HG03175 (cell line): ENCODE measurements at regions not wholly inside any gene's neighbourhood (a gene's known extent, or its start where the extent isn't known, plus 50 kb on each side); places are given as distances from the start of the nearest gene placed in this dataset.

Experiments used
- ATAC-seq: cut with Tn5 transposase; IDR thresholded peaks from one replicate; pipeline ENCODE4 v1.9.1; 2021; ENCODE audit warnings: mild to moderate bottlenecking, moderate library complexity; ENCODE audit not compliant: unreplicated experiment

- no peak for ATAC-seq
Measured at GRCh38 chr5:155402927-155403640, 389.5 kb downstream of the KIF4B start.

GRCh38 chr5:155406815-155407214, 393.3 kb downstream of the KIF4B start:
- ATAC-seq = no peak

- ATAC-seq = no peak
Measured at GRCh38 chr5:155408465-155408864, 394.9 kb downstream of the KIF4B start.

DNA sequence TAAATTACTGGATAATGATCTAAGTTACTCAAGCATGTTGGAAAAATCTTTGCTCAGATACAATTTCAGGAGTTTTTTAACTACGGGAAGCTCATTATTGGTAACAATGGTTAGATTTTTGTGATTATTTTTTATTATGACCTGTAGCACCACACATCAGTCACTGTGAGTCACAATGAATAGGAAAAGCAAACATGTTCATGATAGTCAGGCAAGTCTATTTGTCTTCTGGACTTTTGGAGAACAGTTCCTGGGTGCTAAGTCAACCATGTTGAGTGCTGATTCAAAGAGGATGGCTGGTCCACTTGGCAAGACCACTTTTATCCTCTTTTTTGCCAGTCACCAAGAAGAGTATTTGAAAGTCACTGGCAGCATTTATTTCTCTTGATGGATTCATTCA, 403.2 kb downstream of the KIF4B start:
- ATAC-seq = no peak

GRCh38 chr5:155418960-155419579, 405.5 kb downstream of the KIF4B start:
- no peak for ATAC-seq

DNA sequence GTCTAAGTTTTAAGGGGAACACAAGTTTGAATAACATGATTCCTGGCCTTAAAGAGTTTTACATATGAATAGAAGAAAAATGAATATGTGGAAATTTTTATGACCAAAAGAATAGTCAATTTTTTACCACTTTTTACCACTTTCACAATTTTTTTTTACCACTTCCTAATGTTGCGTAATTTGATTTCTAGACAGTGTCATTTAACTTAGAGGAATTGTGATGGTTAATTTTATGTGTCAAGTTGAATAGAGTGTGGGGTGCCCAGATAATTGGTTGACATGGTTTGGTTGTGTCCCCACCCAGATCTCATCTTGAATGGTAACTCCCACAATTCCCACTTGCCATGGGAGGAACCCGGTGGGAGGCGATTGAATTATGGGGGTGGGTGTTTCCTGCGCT, 416.6 kb downstream of the KIF4B start:
- no peak for ATAC-seq

DNA sequence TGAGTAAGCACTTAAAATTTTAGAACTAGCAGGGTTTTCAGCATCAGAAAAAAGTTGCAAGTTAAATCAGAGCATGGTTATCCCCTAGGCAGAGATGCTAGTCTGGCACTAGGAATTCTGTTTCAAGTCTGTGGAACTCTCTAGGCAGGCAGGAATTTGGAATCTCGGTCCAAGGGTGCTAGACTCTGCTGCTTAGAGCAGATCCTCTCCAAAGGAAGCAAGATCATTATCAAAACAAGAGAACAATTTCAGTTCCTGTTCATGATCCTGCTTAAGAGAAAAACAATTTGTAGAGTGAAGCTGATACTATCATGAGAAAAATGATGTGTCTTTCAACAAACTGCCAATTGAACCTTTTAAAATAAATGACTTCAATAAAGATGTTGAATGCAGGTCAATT, 420.7 kb downstream of the KIF4B start:
- ATAC-seq = no peak

DNA sequence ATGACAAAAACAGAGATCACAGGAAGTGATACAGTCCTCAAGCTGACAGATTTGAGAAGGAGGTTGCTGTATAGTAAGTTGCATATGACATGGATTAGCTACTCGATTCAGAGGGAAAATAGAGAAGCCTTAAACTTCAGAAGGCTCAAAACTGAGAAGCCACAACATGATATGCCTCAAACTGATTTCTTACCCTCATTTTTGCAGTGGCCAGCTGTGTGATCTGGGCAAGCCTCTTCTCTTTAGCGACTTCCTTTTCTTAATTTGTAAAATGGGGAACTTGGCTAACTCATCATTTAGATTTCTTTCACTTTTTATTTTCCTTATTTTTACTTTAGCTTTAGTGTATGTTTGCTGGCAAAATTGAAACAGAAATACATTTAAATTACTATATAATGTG, 421.1 kb downstream of the KIF4B start:
- ATAC-seq = no peak

- no peak for ATAC-seq
Measured at GRCh38 chr5:155441849-155442248, 428.3 kb downstream of the KIF4B start.

- ATAC-seq = no peak
Measured at GRCh38 chr5:155451106-155451505, 437.6 kb downstream of the KIF4B start.

DNA sequence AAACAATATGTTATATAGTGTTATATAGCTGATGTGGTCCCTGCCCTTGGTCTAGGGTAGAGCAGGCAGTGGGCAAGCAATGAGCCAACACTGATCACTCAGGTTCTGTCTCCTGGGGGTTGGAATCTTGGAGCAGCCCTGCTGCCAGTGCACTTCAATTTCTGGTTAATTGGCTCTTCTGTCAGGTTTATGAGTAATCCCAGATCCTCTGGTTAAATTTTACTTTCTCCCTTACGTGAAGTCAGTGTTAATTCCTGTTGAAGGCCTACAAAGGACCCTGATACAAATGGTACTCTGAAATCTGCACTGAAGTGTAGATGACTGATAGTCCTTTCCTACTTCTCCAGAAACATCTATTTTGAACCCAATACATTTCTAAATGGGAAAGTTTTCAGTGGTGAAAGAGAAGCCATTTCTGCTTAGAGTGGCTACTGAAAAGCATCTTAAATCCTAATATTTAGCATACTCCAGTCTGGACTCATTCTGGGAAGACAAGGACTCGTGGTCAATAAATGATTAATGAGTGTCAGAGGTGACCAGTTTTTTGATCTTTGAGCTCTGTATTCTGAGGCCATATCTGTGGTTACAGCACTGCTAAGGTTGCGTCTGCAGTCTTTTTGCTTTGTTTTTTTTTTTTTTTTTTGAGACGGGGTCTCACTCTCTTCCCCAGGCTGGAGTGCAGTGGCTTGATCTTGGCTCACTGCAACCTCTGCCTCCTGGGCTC, 442.4 kb downstream of the KIF4B start:
- no peak for ATAC-seq

- no peak for ATAC-seq
Measured at GRCh38 chr5:155459889-155460500, 446.4 kb downstream of the KIF4B start.

DNA sequence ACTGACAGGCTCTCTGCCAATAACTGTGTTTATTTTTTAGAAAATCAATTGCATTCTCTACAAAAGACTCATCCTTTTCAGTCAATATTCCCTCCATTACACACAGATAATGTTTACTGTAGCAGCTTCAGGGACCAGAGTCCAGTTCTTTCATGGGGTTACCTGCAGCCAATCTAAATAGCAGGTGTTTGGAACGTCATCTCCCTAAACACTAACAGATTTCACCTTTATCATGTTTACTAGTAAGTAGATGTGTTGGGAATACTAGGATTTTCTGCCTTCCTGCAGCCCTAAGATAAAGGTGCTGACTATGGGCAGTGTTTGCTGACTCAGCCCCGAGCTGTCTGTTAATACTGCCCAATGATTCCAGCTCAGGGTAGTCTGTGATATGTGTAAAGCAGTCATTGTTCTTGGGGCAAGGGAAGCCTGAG, 447.0 kb downstream of the KIF4B start:
- ATAC-seq = no peak

DNA sequence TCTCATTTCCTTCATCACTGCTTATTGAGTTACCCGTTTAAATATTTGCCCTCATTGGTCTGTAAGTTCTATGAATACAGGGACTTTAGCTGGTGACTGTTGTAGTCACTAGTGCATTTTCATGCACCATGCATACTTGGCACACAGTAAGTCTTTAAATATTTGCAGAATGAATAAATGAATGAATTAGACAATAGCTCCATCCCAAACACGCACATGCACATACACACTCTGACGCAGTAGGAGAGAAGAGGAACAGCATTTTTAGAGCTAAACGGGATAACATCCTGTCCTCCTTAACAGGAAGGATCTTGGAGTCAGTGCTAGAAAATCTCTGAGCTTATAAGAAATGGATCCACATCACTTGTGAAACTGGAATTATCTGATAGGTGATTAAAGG, 447.7 kb downstream of the KIF4B start:
- ATAC-seq = no peak

DNA sequence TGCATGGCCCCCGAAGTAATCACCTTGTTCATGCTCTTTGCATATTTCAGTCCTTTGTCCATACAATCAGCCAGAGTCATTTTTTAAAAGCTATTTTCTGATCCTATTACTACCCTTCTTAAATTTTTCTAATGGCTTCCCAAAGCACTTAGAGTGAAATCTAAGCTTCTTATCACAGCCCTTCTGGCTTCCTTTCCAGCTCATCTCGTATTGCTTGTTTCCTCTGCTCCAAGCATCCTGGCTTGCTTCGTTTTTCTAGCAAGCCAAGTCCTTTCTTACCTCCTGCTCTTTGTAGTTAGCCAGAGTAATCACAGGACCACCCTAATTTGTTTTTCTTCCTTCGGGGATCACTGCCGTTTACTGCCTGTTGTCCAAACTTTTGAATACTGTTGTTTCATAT, 453.3 kb downstream of the KIF4B start:
- no peak for ATAC-seq

GRCh38 chr5:155471027-155471426, 457.5 kb downstream of the KIF4B start:
- no peak for ATAC-seq

DNA sequence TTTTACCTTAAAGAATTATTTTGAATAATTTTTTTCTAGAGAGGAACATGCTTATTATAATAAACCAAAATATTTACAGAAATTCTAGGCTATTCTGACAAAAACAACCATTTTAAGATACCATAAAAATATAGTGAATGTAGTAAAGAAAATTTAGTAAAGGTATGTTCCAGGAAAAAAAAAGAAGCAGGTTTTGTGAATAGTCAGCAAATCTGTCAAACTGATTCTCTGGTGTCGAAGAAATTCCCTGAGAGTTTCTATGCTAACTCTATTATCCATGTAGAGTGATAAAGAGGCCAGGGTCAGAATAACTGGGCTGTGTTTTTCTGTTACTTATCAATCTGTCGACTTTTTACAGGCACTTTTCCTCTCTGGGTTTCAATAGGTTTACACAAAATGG, 459.2 kb downstream of the KIF4B start:
- no peak for ATAC-seq

- no peak for ATAC-seq
Measured at GRCh38 chr5:155475318-155475717, 461.8 kb downstream of the KIF4B start.

DNA sequence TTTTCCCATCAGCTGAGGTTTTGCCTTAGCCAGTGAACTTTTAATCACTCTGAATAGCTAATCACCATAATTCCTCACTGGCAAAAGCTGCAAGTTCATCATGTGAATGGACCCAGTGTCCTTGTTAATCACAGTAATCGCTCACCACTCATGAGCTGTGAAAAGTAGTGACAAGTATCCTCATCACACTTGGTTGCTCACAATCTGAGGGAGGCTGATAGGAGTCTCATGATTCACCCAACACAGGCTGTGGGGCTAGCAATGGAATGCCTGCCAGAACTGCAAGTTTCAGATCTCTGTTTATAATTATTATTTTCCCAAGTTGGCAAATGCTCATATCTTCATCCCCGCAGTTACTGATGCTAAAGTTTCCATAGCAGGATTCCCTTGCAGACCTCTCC, 467.2 kb downstream of the KIF4B start:
- ATAC-seq = no peak

GRCh38 chr5:155481182-155481581, 467.6 kb downstream of the KIF4B start:
- no peak for ATAC-seq

- no peak for ATAC-seq
Measured at GRCh38 chr5:155482428-155482827, 468.9 kb downstream of the KIF4B start.

- no peak for ATAC-seq
Measured at GRCh38 chr5:155485386-155485785, 471.8 kb downstream of the KIF4B start.
